HG02571 (cell line): ENCODE measurements at regions not wholly inside any gene's neighbourhood (a gene's known extent, or its start where the extent isn't known, plus 50 kb on each side); places are given as distances from the start of the nearest gene placed in this dataset.

Experiments
- ATAC-seq: cut with Tn5 transposase; IDR thresholded peaks from one replicate; pipeline ENCODE4 v1.9.1; 2021; ENCODE audit warnings: mild to moderate bottlenecking, moderate library complexity; ENCODE audit not compliant: unreplicated experiment

- no peak for ATAC-seq
These were observed 598.5 kb downstream of the ZNF385D start for GRCh38 chr3:21152555-21152954.

- no peak for ATAC-seq
These were observed 608.1 kb downstream of the ZNF385D start for GRCh38 chr3:21142949-21143348.

- ATAC-seq, result no peak
These were observed 609.0 kb downstream of the ZNF385D start for GRCh38 chr3:21142031-21142430.

- no peak for ATAC-seq
These were observed 610.2 kb downstream of the ZNF385D start for GRCh38 chr3:21140785-21141184.

GRCh38 chr3:21138085-21138484, 612.9 kb downstream of the ZNF385D start:
- ATAC-seq, result no peak

- ATAC-seq, result no peak
These were observed 618.1 kb downstream of the ZNF385D start for GRCh38 chr3:21132896-21133295.

GRCh38 chr3:21120826-21121225, 630.2 kb downstream of the ZNF385D start:
- no peak for ATAC-seq

GRCh38 chr3:21117370-21117769, 633.6 kb downstream of the ZNF385D start:
- ATAC-seq, result no peak

GRCh38 chr3:21109056-21109455, 642.0 kb downstream of the ZNF385D start:
- no peak for ATAC-seq

- ATAC-seq, result no peak
These were observed 645.2 kb downstream of the ZNF385D start for GRCh38 chr3:21105784-21106183.

GRCh38 chr3:21100656-21101359, 650.2 kb downstream of the ZNF385D start:
- no peak for ATAC-seq

- no peak for ATAC-seq
These were observed 656.3 kb downstream of the ZNF385D start for GRCh38 chr3:21094686-21095085.

GRCh38 chr3:21073561-21073960, 677.4 kb downstream of the ZNF385D start:
- ATAC-seq, result no peak

- ATAC-seq, result no peak
These were observed 683.8 kb downstream of the ZNF385D start for GRCh38 chr3:21067031-21067813.

- no peak for ATAC-seq
These were observed 688.1 kb downstream of the ZNF385D start for GRCh38 chr3:21062831-21063294.

- ATAC-seq, result no peak
These were observed 691.6 kb downstream of the ZNF385D start for GRCh38 chr3:21059404-21059803.

GRCh38 chr3:21056293-21056692, 694.7 kb downstream of the ZNF385D start:
- ATAC-seq, result no peak

- no peak for ATAC-seq
These were observed 696.0 kb downstream of the ZNF385D start for GRCh38 chr3:21055015-21055414.

- ATAC-seq, result no peak
These were observed 696.9 kb downstream of the ZNF385D start for GRCh38 chr3:21054064-21054463.

GRCh38 chr3:21049334-21050062, 701.5 kb downstream of the ZNF385D start:
- ATAC-seq, result no peak

GRCh38 chr3:21043139-21043538, 707.9 kb downstream of the ZNF385D start:
- no peak for ATAC-seq

GRCh38 chr3:21042184-21042583, 708.8 kb downstream of the ZNF385D start:
- ATAC-seq, result no peak
